Immature natural killer cell (primary cell): ENCODE measurements at regions not wholly inside any gene's neighbourhood (a gene's known extent, or its start where the extent isn't known, plus 50 kb on each side); places are given as distances from the start of the nearest gene placed in this dataset.

Source experiments
- DNase-seq, 3 donors: peaks; one replicate each; pipeline ENCODE4 v3.0.0; 2022; ENCODE audit warnings: mixed read lengths in 1 of 3
- H3K27ac Mint-ChIP-seq, 6 donors: one replicate each; pipeline ENCODE4 v1.8.0; 2020; ENCODE audit warnings: mixed read lengths in 6 of 6, mild to moderate bottlenecking in 5 of 6, inconsistent platforms in 4 of 6, moderate library complexity in 3 of 6
- H3K27me3 Mint-ChIP-seq, 3 donors: one replicate each; pipeline ENCODE4 v1.8.0; 2020 to 2021; ENCODE audit warnings: low read depth in 3 of 3, mild to moderate bottlenecking in 3 of 3, mixed read lengths in 3 of 3, moderate library complexity in 3 of 3, inconsistent platforms in 1 of 3
- H3K36me3 Mint-ChIP-seq, 3 donors: one replicate each; pipeline ENCODE4 v1.8.0; 2020; ENCODE audit warnings: mixed read lengths in 3 of 3, inconsistent platforms in 2 of 3, mild to moderate bottlenecking in 2 of 3
- H3K4me1 Mint-ChIP-seq, 2 donors: one replicate each; pipeline ENCODE4 v1.8.0; 2020; ENCODE audit warnings: inconsistent platforms in 2 of 2, mild to moderate bottlenecking in 2 of 2, mixed read lengths in 2 of 2, moderate library complexity in 1 of 2
- H3K4me3 Mint-ChIP-seq, 5 donors: one replicate each; pipeline ENCODE4 v1.8.0; 2020; ENCODE audit warnings: mild to moderate bottlenecking in 5 of 5, mixed read lengths in 5 of 5, inconsistent platforms in 3 of 5, moderate library complexity in 3 of 5
- H3K9me3 Mint-ChIP-seq, 6 donors: one replicate each; pipeline ENCODE4 v1.8.0; 2020; ENCODE audit warnings: mild to moderate bottlenecking in 6 of 6, mixed read lengths in 6 of 6, inconsistent platforms in 4 of 6, moderate library complexity in 3 of 6

DNA sequence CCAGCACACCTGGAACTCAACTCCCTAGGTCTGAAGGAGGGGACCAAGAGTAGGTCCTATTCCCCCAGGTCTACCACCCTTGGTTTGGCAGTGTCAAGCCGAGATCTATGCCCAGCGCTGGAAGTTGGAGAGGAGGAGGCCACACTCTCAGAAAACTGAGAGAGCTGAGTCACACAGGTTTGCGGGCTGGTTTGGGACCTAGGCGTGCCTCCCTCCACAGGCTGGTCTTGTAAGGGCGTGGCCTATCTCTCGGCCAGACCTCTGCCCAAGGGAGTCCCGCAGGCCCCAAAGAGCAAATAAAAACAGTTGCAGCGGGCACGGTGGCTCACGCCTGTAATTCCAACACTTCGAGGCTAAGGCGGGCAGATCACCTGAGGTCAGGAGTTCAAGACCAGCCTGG lies 52.9 kb upstream of the INTU start:
- H3K4me3 Mint-ChIP-seq: no peak overlapping the region
- H3K36me3 Mint-ChIP-seq: peaks cover 0 to 3% (median 0%) of the 10 kb centered on the region in 3 donors
- H3K4me1 Mint-ChIP-seq: no peaks in the 10 kb centered on the region
- H3K9me3 Mint-ChIP-seq: peaks cover 0 to 8% (median under 1%) of the 10 kb centered on the region in 6 donors
- peaks cover 0 to 4% (median under 1%) of the 10 kb centered on the region in 3 donors for H3K27me3 Mint-ChIP-seq
- no peak overlapping the region for H3K27ac Mint-ChIP-seq
- DNase-seq: no peak

DNA sequence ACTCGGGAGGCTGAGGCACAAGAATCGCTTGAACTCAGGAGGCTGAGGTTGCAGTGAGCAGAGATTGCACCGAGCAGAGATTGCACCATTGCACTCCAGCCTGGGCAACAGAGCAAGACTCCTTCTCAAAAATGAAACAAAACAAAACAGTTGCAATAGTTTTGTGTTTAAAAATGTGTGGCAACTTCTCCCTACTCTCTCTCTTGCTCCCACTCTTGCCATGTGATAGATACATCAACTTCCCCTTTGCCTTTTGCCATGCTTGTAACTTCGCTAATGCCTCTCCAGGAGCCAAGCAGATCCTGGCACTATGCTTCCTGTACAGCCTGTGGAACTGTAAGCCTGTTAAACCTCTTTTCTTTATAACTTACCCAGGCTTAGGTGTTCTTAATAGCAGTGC lies 52.5 kb upstream of the INTU start:
- peaks cover 0 to 3% (median 0%) of the 10 kb centered on the region in 3 donors for H3K36me3 Mint-ChIP-seq
- H3K27me3 Mint-ChIP-seq: peaks cover 0 to 4% (median 0%) of the 10 kb centered on the region in 3 donors
- H3K9me3 Mint-ChIP-seq: peaks cover 0 to 8% (median 0%) of the 10 kb centered on the region in 6 donors
- DNase-seq: no peak
- no peak overlapping the region for H3K27ac Mint-ChIP-seq
- H3K4me1 Mint-ChIP-seq: no peaks in the 10 kb centered on the region
- no peak overlapping the region for H3K4me3 Mint-ChIP-seq

DNA sequence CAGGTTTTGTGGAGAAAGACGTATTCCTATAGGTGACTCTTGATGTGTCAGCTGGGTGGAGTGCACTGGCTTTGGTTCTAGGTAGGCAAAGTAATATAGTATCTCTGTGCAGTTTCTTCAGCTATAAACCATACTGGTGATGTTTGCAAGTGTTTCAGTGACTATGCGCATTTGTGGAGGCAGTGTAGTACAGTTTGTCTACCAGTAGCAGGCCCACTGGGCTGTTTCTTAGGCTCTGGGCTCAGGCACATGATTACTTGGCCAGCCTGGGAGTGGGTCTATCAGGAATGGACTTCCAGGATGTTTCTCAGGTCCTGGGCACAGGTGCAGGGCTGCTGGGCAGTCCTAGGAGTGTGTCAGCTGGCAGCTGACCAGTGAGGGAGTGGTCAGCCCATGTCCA lies 51.9 kb upstream of the INTU start:
- Mint-ChIP-seq H3K36me3 (peaks cover 0 to 3% (median 0%) of the 10 kb centered on the region in 3 donors), H3K4me1 (no peaks in the 10 kb centered on the region), H3K27me3 (peaks cover 0 to 4% (median 0%) of the 10 kb centered on the region in 3 donors), H3K27ac (no peak overlapping the region), H3K9me3 (peaks cover 0 to 8% (median 0%) of the 10 kb centered on the region in 6 donors), H3K4me3 (no peak overlapping the region)
- no peak for DNase-seq
